ENCODE measurements at regions not wholly inside any gene's neighbourhood (a gene's known extent, or its start where the extent isn't known, plus 50 kb on each side); places are given as distances from the start of the nearest gene placed in this dataset.

DNA sequence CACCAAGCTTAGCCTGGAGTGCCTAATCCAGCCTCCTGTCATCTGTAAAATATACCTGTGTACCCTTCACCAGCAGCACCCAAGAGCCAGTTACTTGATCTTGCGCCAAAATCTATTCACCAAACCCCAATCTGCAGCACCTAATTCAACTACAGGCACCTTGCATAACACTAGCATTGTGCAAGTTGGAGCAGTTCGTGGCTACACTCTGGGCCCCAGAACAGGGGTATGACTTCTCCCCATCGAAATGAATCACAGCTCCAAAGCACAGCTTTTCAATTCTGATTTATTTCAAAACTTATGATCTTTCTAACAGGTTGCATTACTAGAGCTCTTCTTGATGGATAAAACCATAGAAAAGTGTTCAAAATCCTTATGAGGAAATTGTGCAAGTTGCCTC is 100.4 kb upstream of the TCF21 start:
- Histone ChIP-seq H2AFZ (replicated peaks; ENCODE audit: low read length, poor library complexity) (no peak overlapping the region), H3K4me3 (ENCODE audit: insufficient read depth, low read depth, low read length) (no peak overlapping the region), H3K4me1 (ENCODE audit: control insufficient read depth, insufficient read depth, low read length) (no peaks in the 10 kb centered on the region), H3K9me1 (ENCODE audit: insufficient read depth, low read length) (no peaks in the 10 kb centered on the region), H2AK5ac (ENCODE audit: low read depth, low read length) (no peak overlapping the region), H3K27ac (ENCODE audit: insufficient read depth, low read length) (no peak overlapping the region), H2AK9ac (replicated peaks; ENCODE audit: low read depth, low read length, poor library complexity) (no peak overlapping the region), H3K9ac (ENCODE audit: low read depth, low read length) (no peak overlapping the region), H2BK20ac (ENCODE audit: low read depth, low read length) (no peak overlapping the region), H3K9me3 (ENCODE audit: control insufficient read depth, insufficient read depth, low read length) (no peaks in the 10 kb centered on the region), H3K14ac (replicated peaks; ENCODE audit: low read depth, low read length) (0 out of 2 replicates have a peak overlapping the region, but pooled peaks have one; percentile 1), H3K4me2 (ENCODE audit: low read depth, low read length) (no peak overlapping the region), H3K23ac (ENCODE audit: low read depth, low read length) (no peak overlapping the region), H2BK15ac (ENCODE audit: low read depth, low read length) (no peak overlapping the region), H4K20me1 (ENCODE audit: insufficient read depth, low read length) (no peaks in the 10 kb centered on the region), H4K5ac (ENCODE audit: low read depth, low read length) (no peak overlapping the region), H3K18ac (ENCODE audit: low read depth, low read length) (no peak overlapping the region), H4K91ac (ENCODE audit: insufficient read depth, low read depth, low read length) (no peak overlapping the region), H3K36me3 (ENCODE audit: control insufficient read depth, insufficient read depth, low read length) (no peaks in the 10 kb centered on the region), H3K79me1 (ENCODE audit: low read depth in 1 of 2, low read length in 2 of 2) (no peaks in the 10 kb centered on the region), H3K27me3 (ENCODE audit: control insufficient read depth, insufficient read depth, low read length) (no peaks in the 10 kb centered on the region), H2BK5ac (ENCODE audit: low read depth, low read length, poor library complexity, severe bottlenecking) (no peak overlapping the region), H4K8ac (ENCODE audit: low read depth in 2 of 2, low read length in 2 of 2) (no peak overlapping the region), H2BK120ac (ENCODE audit: low read depth, low read length) (no peak overlapping the region), H3K4ac (ENCODE audit: low read depth, low read length) (no peak overlapping the region), H3K56ac (ENCODE audit: extremely low read depth, insufficient read depth, low read length) (no peak overlapping the region)
- intact Hi-C loops (cut with micrococcal nuclease) = no loop called here
- dilution Hi-C loops (cut with HindIII; ENCODE audit: low sequenced_read_pairs, unreplicated experiment) = no loop called here
- ATAC-seq (ENCODE audit: low read depth) = no peak
- ChIA-PET CTCF (no interaction called here), POLR2A (ENCODE audit: unreplicated experiment) (no interaction called here)
- in situ Hi-C loops (cut with MboI; ENCODE audit: low sequenced_read_pairs) = no loop called here
- TF ChIP-seq RFX5 (IDR thresholded peaks at IDR 0.05; ENCODE audit: low read depth, low read length) = no peak
- no peak for TF ChIP-seq ELK1 (IDR thresholded peaks at IDR 0.05; ENCODE audit: borderline replicate concordance, low read depth, low read length)
- no peak for TF ChIP-seq FOS (IDR thresholded peaks at IDR 0.05; ENCODE audit: low read depth, low read length)
- TF ChIP-seq NFE2L2 (IDR thresholded peaks at IDR 0.05; ENCODE audit: low read depth, low read length) = no peak
- no peak for TF ChIP-seq USF2 (IDR thresholded peaks at IDR 0.05; ENCODE audit: low read depth, low read length)
- TF ChIP-seq RAD21 (IDR thresholded peaks at IDR 0.05; ENCODE audit: low read length) = no peak
- TF ChIP-seq BHLHE40 (IDR thresholded peaks at IDR 0.05; ENCODE audit: low read depth, low read length) = no peak
- TF ChIP-seq, protein P1, sequence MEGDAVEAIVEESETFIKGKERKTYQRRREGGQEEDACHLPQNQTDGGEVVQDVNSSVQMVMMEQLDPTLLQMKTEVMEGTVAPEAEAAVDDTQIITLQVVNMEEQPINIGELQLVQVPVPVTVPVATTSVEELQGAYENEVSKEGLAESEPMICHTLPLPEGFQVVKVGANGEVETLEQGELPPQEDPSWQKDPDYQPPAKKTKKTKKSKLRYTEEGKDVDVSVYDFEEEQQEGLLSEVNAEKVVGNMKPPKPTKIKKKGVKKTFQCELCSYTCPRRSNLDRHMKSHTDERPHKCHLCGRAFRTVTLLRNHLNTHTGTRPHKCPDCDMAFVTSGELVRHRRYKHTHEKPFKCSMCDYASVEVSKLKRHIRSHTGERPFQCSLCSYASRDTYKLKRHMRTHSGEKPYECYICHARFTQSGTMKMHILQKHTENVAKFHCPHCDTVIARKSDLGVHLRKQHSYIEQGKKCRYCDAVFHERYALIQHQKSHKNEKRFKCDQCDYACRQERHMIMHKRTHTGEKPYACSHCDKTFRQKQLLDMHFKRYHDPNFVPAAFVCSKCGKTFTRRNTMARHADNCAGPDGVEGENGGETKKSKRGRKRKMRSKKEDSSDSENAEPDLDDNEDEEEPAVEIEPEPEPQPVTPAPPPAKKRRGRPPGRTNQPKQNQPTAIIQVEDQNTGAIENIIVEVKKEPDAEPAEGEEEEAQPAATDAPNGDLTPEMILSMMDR (conservative IDR thresholded peaks at IDR 0.05; ENCODE audit: low read depth, low read length) = no peak
- no peak for TF ChIP-seq CHD1 (IDR thresholded peaks at IDR 0.05; ENCODE audit: low read depth, low read length)
- TF ChIP-seq POLR2A (IDR thresholded peaks at IDR 0.05; ENCODE audit: low read depth, low read length) = no peak
- no peak for TF ChIP-seq MAFK (IDR thresholded peaks at IDR 0.05; ENCODE audit: low read depth, low read length)
- no peak for TF ChIP-seq MXI1 (IDR thresholded peaks at IDR 0.05; ENCODE audit: borderline replicate concordance, low read depth, low read length)
- TF ChIP-seq MAZ (IDR thresholded peaks at IDR 0.05; ENCODE audit: borderline replicate concordance, low read depth, low read length) = no peak
- no peak for TF ChIP-seq RCOR1 (IDR thresholded peaks at IDR 0.05; ENCODE audit: insufficient replicate concordance, low read length)
- TF ChIP-seq SMC3 (IDR thresholded peaks at IDR 0.05; ENCODE audit: low read depth, low read length) = no peak
- TF ChIP-seq CEBPB (IDR thresholded peaks at IDR 0.05; ENCODE audit: low read depth, low read length) = no peak
- BruUV-seq (replicated peaks) = no TSS peak
- WGBS, 2 experiments (ENCODE audit: extremely low coverage in 2 of 2, insufficient read length in 1 of 2) = 80% methylated on average over 1 of the region's 3 CpGs; no CpG with 5 or more reads in 1 of the 2 experiments
- no peak for DNase-seq

All from IMR-90 (cell line).